ENCODE measurements at regions not wholly inside any gene's neighbourhood (a gene's known extent, or its start where the extent isn't known, plus 50 kb on each side); places are given as distances from the start of the nearest gene placed in this dataset.
"Not testable (repeated sequence)": the region's sequence is repeated elsewhere in the genome, so short reads cannot be mapped to it uniquely, and the experiment has no call there.

GRCh38 chr10:21463436-21463835 is 62.0 kb downstream of the SKIDA1 start:
- DNase-seq (ENCODE audit: low spot score) = no peak
- no peak for FAIRE-seq

GRCh38 chr10:21458126-21458871 is 67.2 kb downstream of the SKIDA1 start:
- FAIRE-seq = no peak
- DNase-seq (ENCODE audit: low spot score) = no peak

- DNase-seq (ENCODE audit: low spot score) = no peak
- no peak for FAIRE-seq
Observed at GRCh38 chr10:21456160-21456559, 69.3 kb downstream of the SKIDA1 start.

- DNase-seq (ENCODE audit: low spot score) (no peak), FAIRE-seq (no peak)
Observed at GRCh38 chr10:21452203-21452602, 73.3 kb downstream of the SKIDA1 start.

GRCh38 chr10:21449288-21449966 is 76.1 kb downstream of the SKIDA1 start:
- no peak for FAIRE-seq
- DNase-seq (ENCODE audit: low spot score) = no peak

GRCh38 chr10:21445163-21445562 is 80.3 kb downstream of the SKIDA1 start:
- FAIRE-seq (no peak), DNase-seq (ENCODE audit: low spot score) (no peak)

- FAIRE-seq = no peak
Observed at GRCh38 chr10:21441625-21442024, 83.9 kb downstream of the SKIDA1 start.

GRCh38 chr10:21438914-21439313 is 86.6 kb downstream of the SKIDA1 start:
- FAIRE-seq; DNase-seq (ENCODE audit: low spot score): not testable (repeated sequence)

More at GRCh38 chr10:21441625-21442024, 83.9 kb downstream of the SKIDA1 start:
- no peak for DNase-seq (ENCODE audit: low spot score)

GRCh38 chr10:21437770-21438382 is 87.6 kb downstream of the SKIDA1 start:
- DNase-seq (ENCODE audit: low spot score) (no peak), FAIRE-seq (no peak)

- FAIRE-seq (no peak), DNase-seq (ENCODE audit: low spot score) (no peak)
Observed at GRCh38 chr10:21432266-21432665, 93.2 kb downstream of the SKIDA1 start.

- no peak for DNase-seq (ENCODE audit: low spot score)
- no peak for FAIRE-seq
Observed at GRCh38 chr10:21431799-21432198, 93.7 kb downstream of the SKIDA1 start.

- peak; percentile 32 for DNase-seq (ENCODE audit: low spot score)
- no peak for FAIRE-seq
Observed at GRCh38 chr10:21427804-21428481, 97.5 kb downstream of the SKIDA1 start.

GRCh38 chr10:21424459-21424861 is 101.0 kb downstream of the SKIDA1 start:
- FAIRE-seq (no peak), DNase-seq (ENCODE audit: low spot score) (no peak)

- FAIRE-seq (no peak), DNase-seq (ENCODE audit: low spot score) (no peak)
Observed at GRCh38 chr10:21423850-21424249, 101.6 kb downstream of the SKIDA1 start.

- DNase-seq (ENCODE audit: low spot score) (no peak), FAIRE-seq (no peak)
Observed at GRCh38 chr10:21423338-21423737, 102.1 kb downstream of the SKIDA1 start.

- FAIRE-seq (no peak), DNase-seq (ENCODE audit: low spot score) (no peak)
Observed at GRCh38 chr10:21421794-21422193, 103.7 kb downstream of the SKIDA1 start.

GRCh38 chr10:21421016-21421415 is 104.5 kb downstream of the SKIDA1 start:
- no peak for FAIRE-seq
- DNase-seq (ENCODE audit: low spot score) = no peak

GRCh38 chr10:21418981-21419576 is 106.4 kb downstream of the SKIDA1 start:
- FAIRE-seq (peak; percentile 30), DNase-seq (ENCODE audit: low spot score) (peak; percentile 37)

GRCh38 chr10:21417172-21417712 is 108.2 kb downstream of the SKIDA1 start:
- DNase-seq (ENCODE audit: low spot score) (no peak), FAIRE-seq (no peak)

- no peak for FAIRE-seq
- no peak for DNase-seq (ENCODE audit: low spot score)
Observed at GRCh38 chr10:21413680-21414079, 111.8 kb downstream of the SKIDA1 start.

- DNase-seq (ENCODE audit: low spot score) (no peak), FAIRE-seq (no peak)
Observed at GRCh38 chr10:21413268-21413667, 112.2 kb downstream of the SKIDA1 start.
